ELR (cell line): ENCODE measurements at regions not wholly inside any gene's neighbourhood (a gene's known extent, or its start where the extent isn't known, plus 50 kb on each side); places are given as distances from the start of the nearest gene placed in this dataset.
"Not testable (repeated sequence)": the region's sequence is repeated elsewhere in the genome, so short reads cannot be mapped to it uniquely, and the experiment has no call there.

Source experiments
- DNase-seq: peaks from one replicate; pipeline ENCODE4 v3.0.0-alpha.2; 2015; ENCODE audit warnings: low read depth

GRCh38 chr15:99823346-99823745 lies 90.1 kb upstream of the LYSMD4 start:
- no peak for DNase-seq

- DNase-seq: no peak
Observed at GRCh38 chr15:99819981-99820718, 86.9 kb upstream of the LYSMD4 start.

- DNase-seq: no peak
Observed at GRCh38 chr15:99818872-99819271, 85.6 kb upstream of the LYSMD4 start.

- not testable (repeated sequence) for DNase-seq
Observed at GRCh38 chr15:99816862-99817261, 83.6 kb upstream of the LYSMD4 start.

- DNase-seq: not testable (repeated sequence)
Observed at GRCh38 chr15:99810663-99811062, 77.4 kb upstream of the LYSMD4 start.

- DNase-seq: not testable (repeated sequence)
Observed at GRCh38 chr15:99799854-99800250, 66.6 kb upstream of the LYSMD4 start.

- not testable (repeated sequence) for DNase-seq
Observed at GRCh38 chr15:99799182-99799853, 66.1 kb upstream of the LYSMD4 start.

GRCh38 chr15:99796940-99797870 lies 64.0 kb upstream of the LYSMD4 start:
- DNase-seq: not testable (repeated sequence)

GRCh38 chr15:99791881-99792807 lies 58.9 kb upstream of the LYSMD4 start:
- DNase-seq: peak; percentile 3

GRCh38 chr15:99790751-99791150 lies 57.5 kb upstream of the LYSMD4 start:
- DNase-seq: peak; percentile 37

GRCh38 chr15:99788156-99788555 lies 54.9 kb upstream of the LYSMD4 start:
- DNase-seq: no peak

- DNase-seq: not testable (repeated sequence)
Observed at GRCh38 chr15:99784800-99785199, 51.6 kb upstream of the LYSMD4 start.

- DNase-seq: not testable (repeated sequence)
Observed at GRCh38 chr15:99783918-99784619, 50.8 kb upstream of the LYSMD4 start.
